CD14-positive monocyte (primary cell): ENCODE measurements at regions not wholly inside any gene's neighbourhood (a gene's known extent, or its start where the extent isn't known, plus 50 kb on each side); places are given as distances from the start of the nearest gene placed in this dataset.

Experiments
- DNase-seq, 3 donors: peaks; one replicate each; pipeline ENCODE4 v3.0.0-alpha.2; 2011 to 2022
- H2AFZ ChIP-seq: 2 replicates; pipeline ENCODE4 v1.6.0; 2012; ENCODE audit warnings: mild to moderate bottlenecking, low read depth, low read length, inconsistent platforms; ENCODE audit not compliant: insufficient read depth, poor library complexity, severe bottlenecking
- H3K27ac ChIP-seq, 2 donors: 1 replicate in 1 of 2; 2 replicates in 1 of 2; pipeline ENCODE4 v1.5.1; 2012 to 2013; ENCODE audit warnings: low read length in 2 of 2, control low read depth in 1 of 2, inconsistent platforms in 1 of 2, low read depth in 1 of 2, mild to moderate bottlenecking in 1 of 2
- H3K27me3 ChIP-seq, 2 donors: one replicate each; pipeline versions ENCODE4 v1.6.0 to v1.6.1; 2011 to 2013; ENCODE audit warnings: low read length in 2 of 2; ENCODE audit not compliant: control insufficient read depth in 2 of 2, insufficient read depth in 2 of 2
- H3K36me3 ChIP-seq, 2 donors: replicated peaks in 1 of 2; 1 replicate in 1 of 2; 2 replicates in 1 of 2; pipeline versions ENCODE4 v1.5.1 to v1.6.1; 2012 to 2013; ENCODE audit warnings: low read length in 2 of 2, control low read depth in 1 of 2, inconsistent platforms in 1 of 2, mild to moderate bottlenecking in 1 of 2; ENCODE audit not compliant: insufficient read depth in 2 of 2, control insufficient read depth in 1 of 2
- H3K4me1 ChIP-seq, 2 donors: 1 replicate in 1 of 2; 2 replicates in 1 of 2; pipeline versions ENCODE4 v1.5.1 to v1.6.1; 2012 to 2013; ENCODE audit warnings: low read length in 2 of 2, control low read depth in 1 of 2, inconsistent platforms in 1 of 2, mild to moderate bottlenecking in 1 of 2, moderate library complexity in 1 of 2; ENCODE audit not compliant: insufficient read depth in 2 of 2, control insufficient read depth in 1 of 2
- H3K4me2 ChIP-seq: replicated peaks from 2 replicates; pipeline ENCODE3; 2012; ENCODE audit warnings: low read length, moderate library complexity, mild to moderate bottlenecking; ENCODE audit not compliant: poor library complexity, severe bottlenecking; ENCODE audit errors: extremely low read depth
- H3K4me3 ChIP-seq, 3 experiments: fragments of 200-600 bp in 1 of 3; sonication (generic) in 1 of 3; replicated peaks in 1 of 3; 1 replicate in 2 of 3; 2 replicates in 1 of 3; pipeline ENCODE4 v1.5.1; 2011 to 2013; ENCODE audit warnings: low read length in 3 of 3, mild to moderate bottlenecking in 3 of 3, control low read depth in 2 of 3, low read depth in 2 of 3, inconsistent platforms in 1 of 3, moderate library complexity in 1 of 3
- H3K79me2 ChIP-seq: 2 replicates; pipeline ENCODE4 v1.6.0; 2012; ENCODE audit warnings: mild to moderate bottlenecking, control low read depth, inconsistent platforms, low read length, moderate library complexity; ENCODE audit not compliant: insufficient read depth
- H3K9ac ChIP-seq: 2 replicates; pipeline ENCODE4 v1.6.0; 2017; ENCODE audit warnings: low read length, mild to moderate bottlenecking; ENCODE audit not compliant: insufficient read depth, poor library complexity, severe bottlenecking
- H3K9me3 ChIP-seq, 2 donors: replicated peaks in 1 of 2; 1 replicate in 1 of 2; 2 replicates in 1 of 2; pipeline versions ENCODE4 v1.5.1 to v1.6.1; 2012 to 2013; ENCODE audit warnings: low read length in 2 of 2, control low read depth in 1 of 2; ENCODE audit not compliant: control insufficient read depth in 1 of 2, insufficient read depth in 1 of 2
- H4K20me1 ChIP-seq: 2 replicates; pipeline ENCODE4 v1.6.0; 2012; ENCODE audit warnings: mild to moderate bottlenecking, low read length, control low read depth, moderate library complexity; ENCODE audit not compliant: insufficient read depth
- H3K27ac Mint-ChIP-seq, 7 donors: one replicate each; pipeline ENCODE4 v1.8.0; 2020; ENCODE audit warnings: mild to moderate bottlenecking in 7 of 7, mixed read lengths in 7 of 7, moderate library complexity in 6 of 7, inconsistent platforms in 2 of 7
- H3K27me3 Mint-ChIP-seq, 3 donors: one replicate each; pipeline ENCODE4 v1.8.0; 2021 to 2022; ENCODE audit warnings: low read depth in 3 of 3, mild to moderate bottlenecking in 3 of 3, mixed read lengths in 3 of 3, moderate library complexity in 3 of 3, inconsistent platforms in 1 of 3
- H3K36me3 Mint-ChIP-seq, 2 donors: one replicate each; pipeline ENCODE4 v1.8.0; 2020; ENCODE audit warnings: mixed read lengths in 2 of 2, inconsistent platforms in 1 of 2, mild to moderate bottlenecking in 1 of 2
- H3K4me1 Mint-ChIP-seq: one replicate; pipeline ENCODE4 v1.8.0; 2020; ENCODE audit warnings: mild to moderate bottlenecking, mixed read lengths
- H3K4me3 Mint-ChIP-seq, 2 donors: one replicate each; pipeline ENCODE4 v1.8.0; 2020; ENCODE audit warnings: mild to moderate bottlenecking in 2 of 2, mixed read lengths in 2 of 2, moderate library complexity in 1 of 2
- H3K9me3 Mint-ChIP-seq, 7 donors: one replicate each; pipeline ENCODE4 v1.8.0; 2020 to 2022; ENCODE audit warnings: mixed read lengths in 7 of 7, mild to moderate bottlenecking in 6 of 7, moderate library complexity in 6 of 7, inconsistent platforms in 2 of 7
- CTCF ChIP-seq: fragments of 200-600 bp; IDR thresholded peaks from one replicate; pipeline ENCODE4 v1.8.0; 2022; ENCODE audit warnings: antibody characterized with exemption, mild to moderate bottlenecking
- WGBS: methylation state at CpG from one replicate; pipeline ENCODE4 v1.1.5; 2013; ENCODE audit warnings: missing lambda C conversion rate; ENCODE audit not compliant: insufficient coverage; 5-methylcytosine and 5-hydroxymethylcytosine counted together
- intact Hi-C, 2 donors: fragments of 100-400 bp; cut with micrococcal nuclease; formaldehyde crosslinking; loops; one replicate each; pipeline versions ENCODE4 v1.15.0 to v1.15.1; 2023

GRCh38 chr4:125917559-125917958, 602.8 kb downstream of the FAT4 start:
- no peak overlapping the region for H3K4me2 ChIP-seq
- no peak overlapping the region for H3K9ac ChIP-seq
- no peak overlapping the region for H3K4me3 ChIP-seq
- Mint-ChIP-seq H3K27ac (no peak overlapping the region), H3K36me3 (no peaks in the 10 kb centered on the region), H3K9me3 (peaks cover 0 to 7% (median 2%) of the 10 kb centered on the region in 7 donors), H3K4me1 (no peaks in the 10 kb centered on the region), H3K27me3 (no peaks in the 10 kb centered on the region), H3K4me3 (no peak overlapping the region)
- H3K79me2 ChIP-seq, result no peaks in the 10 kb centered on the region
- H3K36me3 ChIP-seq, result no peaks in the 10 kb centered on the region
- H3K27me3 ChIP-seq, result no peaks in the 10 kb centered on the region
- no peak for DNase-seq
- no CpG with 5 or more reads among the region's 1 CpG for WGBS
- no peak overlapping the region for H2AFZ ChIP-seq
- H3K27ac ChIP-seq, result no peak overlapping the region
- intact Hi-C loops, result no loop called here
- peaks cover 0 to under 1% of the 10 kb centered on the region in 2 donors for H3K9me3 ChIP-seq
- no peaks in the 10 kb centered on the region for H3K4me1 ChIP-seq
- TF ChIP-seq CTCF, result no peak
- no peaks in the 10 kb centered on the region for H4K20me1 ChIP-seq

- Mint-ChIP-seq H3K27me3 (no peaks in the 10 kb centered on the region), H3K27ac (no peak overlapping the region), H3K9me3 (peaks cover 0 to 9% (median 4%) of the 10 kb centered on the region in 7 donors), H3K36me3 (no peaks in the 10 kb centered on the region), H3K4me1 (no peaks in the 10 kb centered on the region), H3K4me3 (no peak overlapping the region)
- no peak for DNase-seq
- H3K4me1 ChIP-seq, result no peaks in the 10 kb centered on the region
- no peak overlapping the region for H3K4me3 ChIP-seq
- 83% methylated on average over 1 of the region's 1 CpG for WGBS
- H3K27me3 ChIP-seq, result no peaks in the 10 kb centered on the region
- intact Hi-C loops, result no loop called here
- no peak overlapping the region for H2AFZ ChIP-seq
- H3K79me2 ChIP-seq, result no peaks in the 10 kb centered on the region
- H3K4me2 ChIP-seq, result no peak overlapping the region
- H3K36me3 ChIP-seq, result no peaks in the 10 kb centered on the region
- H3K27ac ChIP-seq, result no peak overlapping the region
- no peaks in the 10 kb centered on the region for H4K20me1 ChIP-seq
- H3K9ac ChIP-seq, result no peak overlapping the region
- no peak for TF ChIP-seq CTCF
- peaks cover 15 to 17% of the 10 kb centered on the region in 2 donors for H3K9me3 ChIP-seq
Measured at GRCh38 chr4:125928652-125929051, 613.9 kb downstream of the FAT4 start.
